Hepatocyte (in vitro differentiated cells): ENCODE measurements at regions not wholly inside any gene's neighbourhood (a gene's known extent, or its start where the extent isn't known, plus 50 kb on each side); places are given as distances from the start of the nearest gene placed in this dataset.

Source experiments
- DNase-seq: peaks from one replicate; pipeline ENCODE4 v3.0.0-alpha.2; 2016; ENCODE audit warnings: low spot score
- H2AFZ ChIP-seq: fragments of 200-600 bp; sonication (generic); 2 replicates; pipeline ENCODE4 v1.6.0; 2016; ENCODE audit warnings: antibody characterized with exemption, mild to moderate bottlenecking
- H3K27ac ChIP-seq: fragments of 200-600 bp; sonication (generic); 2 replicates; pipeline ENCODE4 v1.5.1; 2016; ENCODE audit warnings: mild to moderate bottlenecking
- H3K27me3 ChIP-seq: fragments of 200-600 bp; sonication (generic); 2 replicates; pipeline ENCODE4 v1.6.1; 2016
- H3K36me3 ChIP-seq: fragments of 200-600 bp; sonication (generic); replicated peaks from 2 replicates; pipeline ENCODE4 v1.5.1; 2016; ENCODE audit warnings: low read depth; ENCODE audit not compliant: insufficient read depth
- H3K4me1 ChIP-seq: fragments of 200-600 bp; sonication (generic); 2 replicates; pipeline ENCODE4 v1.5.1; 2016; ENCODE audit warnings: mild to moderate bottlenecking, moderate library complexity; ENCODE audit not compliant: insufficient read depth
- H3K4me2 ChIP-seq: fragments of 200-600 bp; sonication (generic); 2 replicates; pipeline ENCODE4 v1.6.0; 2016
- H3K4me3 ChIP-seq: fragments of 200-600 bp; sonication (generic); 2 replicates; pipeline ENCODE4 v1.5.1; 2016; ENCODE audit warnings: mild to moderate bottlenecking
- H3K79me2 ChIP-seq: fragments of 200-600 bp; sonication (generic); 2 replicates; pipeline ENCODE4 v1.6.0; 2017; ENCODE audit warnings: mild to moderate bottlenecking
- H3K9me2 ChIP-seq: fragments of 200-600 bp; sonication (generic); replicated peaks from 2 replicates; pipeline ENCODE4 v1.6.0; 2017; ENCODE audit warnings: mild to moderate bottlenecking; ENCODE audit not compliant: insufficient read depth
- H3K9me3 ChIP-seq: fragments of 200-600 bp; sonication (generic); 2 replicates; pipeline ENCODE4 v1.5.1; 2016; ENCODE audit warnings: low read depth, mild to moderate bottlenecking
- H4K20me1 ChIP-seq: fragments of 200-600 bp; sonication (generic); 2 replicates; pipeline ENCODE4 v1.6.0; 2016; ENCODE audit warnings: mild to moderate bottlenecking; ENCODE audit not compliant: insufficient read depth, poor library complexity, severe bottlenecking
- EZH2 ChIP-seq: fragments of 200-600 bp; sonication (generic); IDR thresholded peaks from 2 replicates; pipeline ENCODE4 v1.6.1; 2016; ENCODE audit warnings: antibody characterized with exemption, mild to moderate bottlenecking, borderline replicate concordance
- EZH2phosphoT487 ChIP-seq: fragments of 200-600 bp; sonication (generic); IDR thresholded peaks from one replicate; pipeline ENCODE4 v1.6.1; 2018; ENCODE audit warnings: antibody characterized with exemption, mild to moderate bottlenecking, low read depth, moderate library complexity; ENCODE audit not compliant: unreplicated experiment, severe bottlenecking
- WGBS: methylation state at CpG from one replicate; pipeline ENCODE4 v1.1.6; 2016; ENCODE audit warnings: low lambda C conversion rate; ENCODE audit errors: missing lambda C conversion rate; 5-methylcytosine and 5-hydroxymethylcytosine counted together
- TF ChIP-seq, protein P1 (sequence below): fragments of 200-600 bp; sonication (generic); IDR thresholded peaks from 2 replicates; pipeline ENCODE4 v1.5.1; 2016; ENCODE audit warnings: antibody characterized with exemption, mild to moderate bottlenecking; ENCODE audit not compliant: poor library complexity

DNA sequence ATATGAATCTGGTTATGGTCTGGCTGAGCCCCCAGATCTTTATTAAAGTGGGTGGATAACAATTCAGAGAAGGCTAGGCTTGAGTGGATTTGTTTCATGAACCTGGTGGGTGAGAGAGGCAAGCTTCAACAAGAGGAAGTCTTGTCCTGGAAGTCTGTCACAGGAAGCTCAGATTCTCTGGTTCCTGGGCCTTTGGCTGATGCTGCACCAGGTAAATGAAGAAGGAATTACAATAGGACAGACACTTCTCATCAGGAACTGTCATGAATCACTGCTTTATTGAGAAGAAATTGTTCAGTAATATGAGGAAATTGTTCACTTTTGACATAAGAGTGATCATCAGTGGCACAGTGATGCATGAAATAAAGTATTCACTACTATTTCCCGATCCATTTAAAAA lies 167.6 kb upstream of the ELL2 start:
- WGBS, result 96% methylated on average over 1 of the region's 1 CpG
- Histone ChIP-seq H3K4me1 (peaks cover 6% of the 10 kb centered on the region), H3K4me3 (no peak overlapping the region), H3K4me2 (no peak overlapping the region), H4K20me1 (no peaks in the 10 kb centered on the region), H3K9me3 (no peaks in the 10 kb centered on the region), H3K79me2 (no peaks in the 10 kb centered on the region), H3K27me3 (no peaks in the 10 kb centered on the region), H3K36me3 (no peaks in the 10 kb centered on the region), H2AFZ (no peak overlapping the region), H3K27ac (no peak overlapping the region), H3K9me2 (no peaks in the 10 kb centered on the region)
- DNase-seq, result no peak
- TF ChIP-seq, protein P1, sequence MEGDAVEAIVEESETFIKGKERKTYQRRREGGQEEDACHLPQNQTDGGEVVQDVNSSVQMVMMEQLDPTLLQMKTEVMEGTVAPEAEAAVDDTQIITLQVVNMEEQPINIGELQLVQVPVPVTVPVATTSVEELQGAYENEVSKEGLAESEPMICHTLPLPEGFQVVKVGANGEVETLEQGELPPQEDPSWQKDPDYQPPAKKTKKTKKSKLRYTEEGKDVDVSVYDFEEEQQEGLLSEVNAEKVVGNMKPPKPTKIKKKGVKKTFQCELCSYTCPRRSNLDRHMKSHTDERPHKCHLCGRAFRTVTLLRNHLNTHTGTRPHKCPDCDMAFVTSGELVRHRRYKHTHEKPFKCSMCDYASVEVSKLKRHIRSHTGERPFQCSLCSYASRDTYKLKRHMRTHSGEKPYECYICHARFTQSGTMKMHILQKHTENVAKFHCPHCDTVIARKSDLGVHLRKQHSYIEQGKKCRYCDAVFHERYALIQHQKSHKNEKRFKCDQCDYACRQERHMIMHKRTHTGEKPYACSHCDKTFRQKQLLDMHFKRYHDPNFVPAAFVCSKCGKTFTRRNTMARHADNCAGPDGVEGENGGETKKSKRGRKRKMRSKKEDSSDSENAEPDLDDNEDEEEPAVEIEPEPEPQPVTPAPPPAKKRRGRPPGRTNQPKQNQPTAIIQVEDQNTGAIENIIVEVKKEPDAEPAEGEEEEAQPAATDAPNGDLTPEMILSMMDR, result no peak
- TF ChIP-seq EZH2phosphoT487 (no peak), EZH2 (no peak)

DNA sequence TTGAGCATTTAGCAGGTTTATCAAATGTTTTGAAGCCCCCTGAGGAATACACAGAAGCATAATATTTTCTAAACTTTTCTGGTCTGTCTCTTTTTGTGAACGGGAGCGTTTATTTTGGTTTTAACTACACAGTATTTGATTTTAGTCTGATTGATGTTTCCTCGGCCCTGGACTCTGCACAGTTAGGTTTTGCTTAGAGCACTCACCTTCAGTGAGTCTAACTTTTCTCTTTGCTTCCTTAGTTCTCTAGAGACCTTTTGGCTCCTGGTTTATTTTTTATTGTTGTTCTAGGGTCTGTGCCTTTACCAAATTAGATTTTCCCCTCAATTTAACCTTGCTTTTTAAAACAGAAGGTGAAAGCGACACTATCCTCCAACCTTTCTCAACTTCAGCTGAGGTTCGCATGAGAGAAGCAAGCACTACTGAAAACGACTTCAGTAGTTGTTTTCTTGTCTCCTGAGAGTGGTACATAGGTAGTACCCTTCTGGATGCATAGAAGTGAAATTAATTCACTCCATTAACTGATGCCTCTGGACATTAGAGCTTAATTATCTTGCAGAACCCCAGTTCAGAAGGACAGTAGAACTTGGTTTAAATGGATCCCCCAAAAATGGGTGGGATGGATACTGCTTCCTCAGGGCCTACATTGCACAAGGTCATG lies 166.7 kb upstream of the ELL2 start:
- H3K36me3 ChIP-seq, result no peaks in the 10 kb centered on the region
- H3K9me3 ChIP-seq, result no peaks in the 10 kb centered on the region
- DNase-seq, result no peak
- 77% methylated on average over 6 of the region's 6 CpGs for WGBS
- no peaks in the 10 kb centered on the region for H3K79me2 ChIP-seq
- peaks cover 6% of the 10 kb centered on the region for H3K4me1 ChIP-seq
- H3K4me2 ChIP-seq, result no peak overlapping the region
- no peak overlapping the region for H3K4me3 ChIP-seq
- no peak overlapping the region for H2AFZ ChIP-seq
- H4K20me1 ChIP-seq, result no peaks in the 10 kb centered on the region
- no peak overlapping the region for H3K27ac ChIP-seq
- no peaks in the 10 kb centered on the region for H3K9me2 ChIP-seq
- TF ChIP-seq, protein P1, result no peak
- no peak for TF ChIP-seq EZH2
- TF ChIP-seq EZH2phosphoT487, result no peak
- H3K27me3 ChIP-seq, result no peaks in the 10 kb centered on the region

DNA sequence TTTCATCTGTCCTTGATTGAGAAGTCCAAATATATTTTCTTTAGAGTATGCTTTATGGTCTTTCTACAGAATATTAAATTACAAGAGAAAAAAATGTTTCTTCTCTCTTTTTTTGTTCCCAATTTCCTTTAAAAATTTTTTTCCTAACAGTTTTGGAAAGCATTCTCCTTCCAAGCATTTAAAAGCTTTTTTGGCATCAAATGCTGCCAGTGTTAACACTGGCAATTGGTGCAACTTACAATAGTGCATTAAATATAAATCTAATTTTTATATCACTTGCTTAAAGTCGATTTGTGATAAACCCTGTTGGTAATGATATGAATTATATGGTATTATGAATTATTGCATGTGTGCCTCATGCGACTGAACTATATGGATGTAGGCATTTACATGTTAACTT lies 165.9 kb upstream of the ELL2 start:
- no peaks in the 10 kb centered on the region for H3K36me3 ChIP-seq
- no peak overlapping the region for H3K4me3 ChIP-seq
- H4K20me1 ChIP-seq, result no peaks in the 10 kb centered on the region
- H3K27me3 ChIP-seq, result no peaks in the 10 kb centered on the region
- no peaks in the 10 kb centered on the region for H3K79me2 ChIP-seq
- H3K4me2 ChIP-seq, result no peak overlapping the region
- no peaks in the 10 kb centered on the region for H3K9me3 ChIP-seq
- no peak for DNase-seq
- no peak overlapping the region for H3K27ac ChIP-seq
- 70% methylated on average over 2 of the region's 2 CpGs for WGBS
- no peaks in the 10 kb centered on the region for H3K9me2 ChIP-seq
- H2AFZ ChIP-seq, result no peak overlapping the region
- TF ChIP-seq, protein P1, result no peak
- H3K4me1 ChIP-seq, result peaks cover 6% of the 10 kb centered on the region
